Endodermal cell (in vitro differentiated cells): ENCODE measurements at regions not wholly inside any gene's neighbourhood (a gene's known extent, or its start where the extent isn't known, plus 50 kb on each side); places are given as distances from the start of the nearest gene placed in this dataset.

ENCODE experiments used
- DNase-seq: peaks from one replicate; pipeline ENCODE4 v3.0.0-alpha.2; 2017
- H3K27ac ChIP-seq: 2 replicates; pipeline ENCODE4 v1.5.1; 2013; ENCODE audit warnings: mild to moderate bottlenecking, low read depth, low read length, moderate library complexity
- H3K27me3 ChIP-seq: 2 replicates; pipeline ENCODE4 v1.6.1; 2013; ENCODE audit warnings: mild to moderate bottlenecking, low read length, moderate library complexity; ENCODE audit not compliant: insufficient read depth, control insufficient read depth, poor library complexity, severe bottlenecking
- H3K36me3 ChIP-seq: 2 replicates; pipeline ENCODE4 v1.7.0; 2013; ENCODE audit warnings: mild to moderate bottlenecking, low read length, moderate library complexity; ENCODE audit not compliant: control insufficient read depth, insufficient read depth
- H3K4me1 ChIP-seq: one replicate; pipeline ENCODE4 v1.7.0; 2013; ENCODE audit warnings: low read length; ENCODE audit not compliant: control insufficient read depth, insufficient read depth
- H3K4me3 ChIP-seq: 2 replicates; pipeline ENCODE4 v1.5.1; 2013; ENCODE audit warnings: mild to moderate bottlenecking, low read length, moderate library complexity
- H3K9ac ChIP-seq: 2 replicates; pipeline ENCODE4 v1.6.1; 2013; ENCODE audit warnings: mild to moderate bottlenecking, low read length, moderate library complexity; ENCODE audit not compliant: poor library complexity, severe bottlenecking; ENCODE audit errors: extremely low read depth
- H3K9me3 ChIP-seq: 2 replicates; pipeline ENCODE4 v1.6.1; 2013; ENCODE audit warnings: mild to moderate bottlenecking, low read length, moderate library complexity; ENCODE audit not compliant: control insufficient read depth
- H3K27ac Mint-ChIP-seq: 2 replicates; pipeline ENCODE4 v1.8.0; 2020; ENCODE audit warnings: mixed read lengths
- H3K27me3 Mint-ChIP-seq: 2 replicates; pipeline ENCODE4 v1.8.0; 2021; ENCODE audit warnings: mild to moderate bottlenecking, mixed read lengths; ENCODE audit not compliant: insufficient read depth
- H3K36me3 Mint-ChIP-seq: 2 replicates; pipeline ENCODE4 v1.8.0; 2020; ENCODE audit warnings: low read depth, mixed read lengths
- H3K4me1 Mint-ChIP-seq: 2 replicates; pipeline ENCODE4 v1.8.0; 2020; ENCODE audit warnings: mixed read lengths
- H3K4me3 Mint-ChIP-seq: 2 replicates; pipeline ENCODE4 v1.8.0; 2020; ENCODE audit warnings: mild to moderate bottlenecking, moderate library complexity, mixed read lengths
- H3K9me3 Mint-ChIP-seq: 2 replicates; pipeline ENCODE4 v1.8.0; 2020; ENCODE audit warnings: mild to moderate bottlenecking, mixed read lengths
- CTCF ChIP-seq: fragments of 200-600 bp; sonication (generic); conservative IDR thresholded peaks from 2 replicates; pipeline ENCODE4 v1.5.0; 2021; ENCODE audit warnings: antibody characterized with exemption, mild to moderate bottlenecking
- WGBS, 2 experiments: methylation state at CpG; one replicate each; pipeline versions ENCODE4 v1.1.5 to v1.1.7; 2013; ENCODE audit warnings: missing lambda C conversion rate in 2 of 2, mixed read lengths in 1 of 2; ENCODE audit not compliant: insufficient coverage in 1 of 2, insufficient read length in 1 of 2; 5-methylcytosine and 5-hydroxymethylcytosine counted together

- Mint-ChIP-seq H3K4me1 (peaks cover 8% of the 10 kb centered on the region), H3K9me3 (no peaks in the 10 kb centered on the region), H3K27me3 (no peaks in the 10 kb centered on the region), H3K4me3 (no peak overlapping the region), H3K27ac (no peak overlapping the region), H3K36me3 (no peaks in the 10 kb centered on the region)
- Histone ChIP-seq H3K4me3 (no peak overlapping the region), H3K4me1 (no peaks in the 10 kb centered on the region), H3K9ac (no peak overlapping the region), H3K36me3 (no peaks in the 10 kb centered on the region), H3K9me3 (no peaks in the 10 kb centered on the region), H3K27me3 (no peaks in the 10 kb centered on the region), H3K27ac (no peak overlapping the region)
- peak; percentile 51 for DNase-seq
- TF ChIP-seq CTCF: peak; percentile 69
- 94 to 100% methylated on average over 1 to 4 of the region's 4 CpGs for WGBS, 2 experiments
Measured at GRCh38 chr2:80852079-80852807, 547.7 kb upstream of the LRRTM1 start.

GRCh38 chr2:80830891-80831290 is 526.3 kb upstream of the LRRTM1 start:
- no peaks in the 10 kb centered on the region for H3K36me3 ChIP-seq
- no peaks in the 10 kb centered on the region for H3K4me1 ChIP-seq
- DNase-seq: no peak
- Mint-ChIP-seq H3K27ac (no peak overlapping the region), H3K27me3 (no peaks in the 10 kb centered on the region), H3K9me3 (no peaks in the 10 kb centered on the region), H3K4me3 (no peak overlapping the region), H3K4me1 (no peaks in the 10 kb centered on the region), H3K36me3 (no peaks in the 10 kb centered on the region)
- no peak for TF ChIP-seq CTCF
- H3K27me3 ChIP-seq: no peaks in the 10 kb centered on the region
- no peak overlapping the region for H3K4me3 ChIP-seq
- H3K9ac ChIP-seq: no peak overlapping the region
- H3K27ac ChIP-seq: no peak overlapping the region
- WGBS, 2 experiments: 89 to 95% methylated on average over 4 to 5 of the region's 5 CpGs
- H3K9me3 ChIP-seq: no peaks in the 10 kb centered on the region

- Mint-ChIP-seq H3K9me3 (no peaks in the 10 kb centered on the region), H3K27me3 (no peaks in the 10 kb centered on the region), H3K4me3 (no peak overlapping the region), H3K4me1 (peaks cover 6% of the 10 kb centered on the region), H3K27ac (no peak overlapping the region), H3K36me3 (no peaks in the 10 kb centered on the region)
- no peak overlapping the region for H3K27ac ChIP-seq
- no peaks in the 10 kb centered on the region for H3K36me3 ChIP-seq
- 80 to 85% methylated on average over 2 to 4 of the region's 4 CpGs for WGBS, 2 experiments
- H3K27me3 ChIP-seq: no peaks in the 10 kb centered on the region
- no peak overlapping the region for H3K4me3 ChIP-seq
- no peak for TF ChIP-seq CTCF
- no peaks in the 10 kb centered on the region for H3K9me3 ChIP-seq
- H3K9ac ChIP-seq: no peak overlapping the region
- peak; percentile 46 for DNase-seq
- H3K4me1 ChIP-seq: peaks cover 6% of the 10 kb centered on the region
Measured at GRCh38 chr2:80822999-80823398, 518.4 kb upstream of the LRRTM1 start.
